HG02885 (cell line): ENCODE measurements at regions not wholly inside any gene's neighbourhood (a gene's known extent, or its start where the extent isn't known, plus 50 kb on each side); places are given as distances from the start of the nearest gene placed in this dataset.
"Not testable (repeated sequence)": the region's sequence is repeated elsewhere in the genome, so short reads cannot be mapped to it uniquely, and the experiment has no call there.

Experiments
- ATAC-seq: cut with Tn5 transposase; IDR thresholded peaks from one replicate; pipeline ENCODE4 v1.9.1; 2021; ENCODE audit warnings: mild to moderate bottlenecking; ENCODE audit not compliant: unreplicated experiment, poor library complexity

- no peak for ATAC-seq
Measured at GRCh38 chr5:174501461-174502069, 222.8 kb upstream of the MSX2 start.

- no peak for ATAC-seq
Measured at GRCh38 chr5:174503086-174503460, 221.3 kb upstream of the MSX2 start.

- ATAC-seq, result no peak
Measured at GRCh38 chr5:174503461-174504265, 220.7 kb upstream of the MSX2 start.

GRCh38 chr5:174504266-174504726, 220.1 kb upstream of the MSX2 start:
- no peak for ATAC-seq

GRCh38 chr5:174505621-174506020, 218.8 kb upstream of the MSX2 start:
- no peak for ATAC-seq

- ATAC-seq, result not testable (repeated sequence)
Measured at GRCh38 chr5:174510782-174511453, 213.5 kb upstream of the MSX2 start.

- no peak for ATAC-seq
Measured at GRCh38 chr5:174511714-174512253, 212.6 kb upstream of the MSX2 start.

GRCh38 chr5:174514325-174514724, 210.1 kb upstream of the MSX2 start:
- ATAC-seq, result no peak

GRCh38 chr5:174514983-174515394, 209.4 kb upstream of the MSX2 start:
- ATAC-seq, result no peak

GRCh38 chr5:174516741-174517140, 207.6 kb upstream of the MSX2 start:
- ATAC-seq, result no peak

GRCh38 chr5:174518512-174518911, 205.9 kb upstream of the MSX2 start:
- no peak for ATAC-seq

GRCh38 chr5:174520420-174521396, 203.7 kb upstream of the MSX2 start:
- no peak for ATAC-seq

- ATAC-seq, result no peak
Measured at GRCh38 chr5:174521449-174521848, 202.9 kb upstream of the MSX2 start.

GRCh38 chr5:174522480-174523260, 201.7 kb upstream of the MSX2 start:
- ATAC-seq, result no peak

- ATAC-seq, result no peak
Measured at GRCh38 chr5:174523311-174524071, 200.9 kb upstream of the MSX2 start.

- ATAC-seq, result no peak
Measured at GRCh38 chr5:174524351-174524750, 200.0 kb upstream of the MSX2 start.

- ATAC-seq, result no peak
Measured at GRCh38 chr5:174526177-174526576, 198.2 kb upstream of the MSX2 start.

- ATAC-seq, result no peak
Measured at GRCh38 chr5:174527916-174528540, 196.4 kb upstream of the MSX2 start.
